ENCODE measurements at regions not wholly inside any gene's neighbourhood (a gene's known extent, or its start where the extent isn't known, plus 50 kb on each side); places are given as distances from the start of the nearest gene placed in this dataset.
A peak's percentile ranks its signal among the peaks of the same experiment; 100 is the strongest.

- Histone ChIP-seq H3K27ac (no peak overlapping the region), H3K4me3 (no peak overlapping the region)
These were observed 709.1 kb upstream of the FZD8 start for GRCh38 chr10:36351159-36351558.

GRCh38 chr10:36349445-36350078, 707.5 kb upstream of the FZD8 start:
- no peak overlapping the region for H3K4me3 ChIP-seq
- H3K27ac ChIP-seq, result peak overlapping the region in 1 of 21 experiments; percentile 43

- H3K27ac ChIP-seq, result no peak overlapping the region
These were observed 703.7 kb upstream of the FZD8 start for GRCh38 chr10:36345807-36346206.

GRCh38 chr10:36345175-36345533, 703.1 kb upstream of the FZD8 start:
- Histone ChIP-seq H3K27ac (no peak overlapping the region), H3K4me3 (no peak overlapping the region)

More at GRCh38 chr10:36345807-36346206, 703.7 kb upstream of the FZD8 start:
- H3K4me3 ChIP-seq, result no peak overlapping the region

GRCh38 chr10:36344240-36345174, 702.4 kb upstream of the FZD8 start:
- Histone ChIP-seq H3K4me3 (no peak overlapping the region), H3K27ac (no peak overlapping the region)

- no peak overlapping the region for H3K27ac ChIP-seq
- no peak overlapping the region for H3K4me3 ChIP-seq
These were observed 700.7 kb upstream of the FZD8 start for GRCh38 chr10:36342781-36343180.

- no peak overlapping the region for H3K27ac ChIP-seq
These were observed 699.4 kb upstream of the FZD8 start for GRCh38 chr10:36341471-36341870.

GRCh38 chr10:36336315-36336714, 694.2 kb upstream of the FZD8 start:
- Histone ChIP-seq H3K27ac (no peak overlapping the region), H3K4me3 (no peak overlapping the region)

More at GRCh38 chr10:36341471-36341870, 699.4 kb upstream of the FZD8 start:
- no peak overlapping the region for H3K4me3 ChIP-seq

GRCh38 chr10:36333446-36333845, 691.4 kb upstream of the FZD8 start:
- H3K4me3 ChIP-seq, result no peak overlapping the region

GRCh38 chr10:36332926-36333325, 690.8 kb upstream of the FZD8 start:
- no peak overlapping the region for H3K27ac ChIP-seq
- no peak overlapping the region for H3K4me3 ChIP-seq

More at GRCh38 chr10:36333446-36333845, 691.4 kb upstream of the FZD8 start:
- H3K27ac ChIP-seq, result no peak overlapping the region

GRCh38 chr10:36331121-36331520, 689.0 kb upstream of the FZD8 start:
- no peak overlapping the region for H3K27ac ChIP-seq
- H3K4me3 ChIP-seq, result no peak overlapping the region

- no peak overlapping the region for H3K27ac ChIP-seq
- H3K4me3 ChIP-seq, result no peak overlapping the region
These were observed 683.7 kb upstream of the FZD8 start for GRCh38 chr10:36325815-36326214.

- H3K27ac ChIP-seq, result no peak overlapping the region
- H3K4me3 ChIP-seq, result no peak overlapping the region
These were observed 682.7 kb upstream of the FZD8 start for GRCh38 chr10:36324831-36325230.

GRCh38 chr10:36313142-36313541, 671.0 kb upstream of the FZD8 start:
- H3K4me3 ChIP-seq, result no peak overlapping the region

GRCh38 chr10:36303896-36304295, 661.8 kb upstream of the FZD8 start:
- no peak overlapping the region for H3K4me3 ChIP-seq

More at GRCh38 chr10:36313142-36313541, 671.0 kb upstream of the FZD8 start:
- H3K27ac ChIP-seq, result no peak overlapping the region

GRCh38 chr10:36302086-36302485, 660.0 kb upstream of the FZD8 start:
- Histone ChIP-seq H3K4me3 (no peak overlapping the region), H3K27ac (no peak overlapping the region)

More at GRCh38 chr10:36303896-36304295, 661.8 kb upstream of the FZD8 start:
- no peak overlapping the region for H3K27ac ChIP-seq

GRCh38 chr10:36301539-36301938, 659.4 kb upstream of the FZD8 start:
- Histone ChIP-seq H3K27ac (no peak overlapping the region), H3K4me3 (no peak overlapping the region)

GRCh38 chr10:36301139-36301538, 659.0 kb upstream of the FZD8 start:
- Histone ChIP-seq H3K4me3 (no peak overlapping the region), H3K27ac (no peak overlapping the region)

- Histone ChIP-seq H3K4me3 (no peak overlapping the region), H3K27ac (no peak overlapping the region)
These were observed 641.7 kb upstream of the FZD8 start for GRCh38 chr10:36283827-36284226.

- no peak overlapping the region for H3K4me3 ChIP-seq
- no peak overlapping the region for H3K27ac ChIP-seq
These were observed 639.8 kb upstream of the FZD8 start for GRCh38 chr10:36281831-36282331.

All from skin epidermis (tissue), 12 donors.